ENCODE measurements at regions not wholly inside any gene's neighbourhood (a gene's known extent, or its start where the extent isn't known, plus 50 kb on each side); places are given as distances from the start of the nearest gene placed in this dataset.

- TF ChIP-seq, protein P1, sequence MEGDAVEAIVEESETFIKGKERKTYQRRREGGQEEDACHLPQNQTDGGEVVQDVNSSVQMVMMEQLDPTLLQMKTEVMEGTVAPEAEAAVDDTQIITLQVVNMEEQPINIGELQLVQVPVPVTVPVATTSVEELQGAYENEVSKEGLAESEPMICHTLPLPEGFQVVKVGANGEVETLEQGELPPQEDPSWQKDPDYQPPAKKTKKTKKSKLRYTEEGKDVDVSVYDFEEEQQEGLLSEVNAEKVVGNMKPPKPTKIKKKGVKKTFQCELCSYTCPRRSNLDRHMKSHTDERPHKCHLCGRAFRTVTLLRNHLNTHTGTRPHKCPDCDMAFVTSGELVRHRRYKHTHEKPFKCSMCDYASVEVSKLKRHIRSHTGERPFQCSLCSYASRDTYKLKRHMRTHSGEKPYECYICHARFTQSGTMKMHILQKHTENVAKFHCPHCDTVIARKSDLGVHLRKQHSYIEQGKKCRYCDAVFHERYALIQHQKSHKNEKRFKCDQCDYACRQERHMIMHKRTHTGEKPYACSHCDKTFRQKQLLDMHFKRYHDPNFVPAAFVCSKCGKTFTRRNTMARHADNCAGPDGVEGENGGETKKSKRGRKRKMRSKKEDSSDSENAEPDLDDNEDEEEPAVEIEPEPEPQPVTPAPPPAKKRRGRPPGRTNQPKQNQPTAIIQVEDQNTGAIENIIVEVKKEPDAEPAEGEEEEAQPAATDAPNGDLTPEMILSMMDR (IDR thresholded peaks at IDR 0.05; ENCODE audit: borderline replicate concordance), result no peak
- DNase-seq, result no peak
- Histone ChIP-seq H3K36me3 (no peaks in the 10 kb centered on the region), H3K9me3 (replicated peaks) (peaks cover 16% of the 10 kb centered on the region), H3K4me1 (no peaks in the 10 kb centered on the region), H3K27me3 (ENCODE audit: low read depth) (peaks cover 19% of the 10 kb centered on the region), H3K4me3 (no peak overlapping the region), H3K27ac (replicated peaks) (no peak overlapping the region)
- intact Hi-C loops (cut with micrococcal nuclease), result no loop called here
Observed at GRCh38 chr20:24718277-24718676, 230.8 kb upstream of the CST7 start.

DNA sequence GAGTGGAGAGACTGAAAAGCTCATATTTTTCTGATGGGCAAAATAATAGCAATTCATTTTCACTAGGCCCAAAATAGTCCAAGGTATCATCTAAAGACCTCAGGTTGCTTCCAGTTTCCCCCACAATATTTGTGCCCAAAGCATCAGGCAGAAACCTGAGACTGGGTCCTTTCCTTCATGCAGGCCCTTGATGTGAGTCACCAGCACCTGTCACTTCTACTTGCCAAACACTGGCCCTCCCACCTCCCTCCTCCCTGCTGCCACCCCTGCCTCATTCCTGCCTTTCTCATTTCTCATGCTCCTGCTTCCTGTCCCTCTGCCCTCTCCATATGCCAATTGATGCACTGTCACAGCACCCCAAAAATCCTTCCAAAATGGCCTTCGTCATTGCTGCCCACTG is 230.4 kb upstream of the CST7 start:
- Histone ChIP-seq H3K4me3 (no peak overlapping the region), H3K27ac (replicated peaks) (no peak overlapping the region), H3K4me1 (no peaks in the 10 kb centered on the region), H3K36me3 (no peaks in the 10 kb centered on the region), H3K27me3 (ENCODE audit: low read depth) (peaks cover 23% of the 10 kb centered on the region), H3K9me3 (replicated peaks) (peaks cover 11% of the 10 kb centered on the region)
- no peak for DNase-seq
- TF ChIP-seq, protein P1 (IDR thresholded peaks at IDR 0.05; ENCODE audit: borderline replicate concordance), result no peak
- intact Hi-C loops (cut with micrococcal nuclease), result no loop called here

GRCh38 chr20:24720957-24721356 is 228.1 kb upstream of the CST7 start:
- H3K36me3 ChIP-seq, result no peaks in the 10 kb centered on the region
- H3K27ac ChIP-seq (replicated peaks), result no peak overlapping the region
- TF ChIP-seq, protein P1 (IDR thresholded peaks at IDR 0.05; ENCODE audit: borderline replicate concordance), result no peak
- no peak overlapping the region for H3K4me3 ChIP-seq
- H3K4me1 ChIP-seq, result no peaks in the 10 kb centered on the region
- no peaks in the 10 kb centered on the region for H3K9me3 ChIP-seq (replicated peaks)
- DNase-seq, result no peak
- peaks cover 43% of the 10 kb centered on the region for H3K27me3 ChIP-seq (ENCODE audit: low read depth)
- intact Hi-C loops (cut with micrococcal nuclease), result no loop called here

GRCh38 chr20:24721891-24722568 is 227.0 kb upstream of the CST7 start:
- TF ChIP-seq, protein P1 (IDR thresholded peaks at IDR 0.05; ENCODE audit: borderline replicate concordance), result no peak
- Histone ChIP-seq H3K36me3 (no peaks in the 10 kb centered on the region), H3K27ac (replicated peaks) (no peak overlapping the region), H3K9me3 (replicated peaks) (no peaks in the 10 kb centered on the region), H3K4me3 (no peak overlapping the region), H3K27me3 (ENCODE audit: low read depth) (peaks cover 48% of the 10 kb centered on the region), H3K4me1 (no peaks in the 10 kb centered on the region)
- intact Hi-C loops (cut with micrococcal nuclease), result no loop called here
- DNase-seq, result no peak

DNA sequence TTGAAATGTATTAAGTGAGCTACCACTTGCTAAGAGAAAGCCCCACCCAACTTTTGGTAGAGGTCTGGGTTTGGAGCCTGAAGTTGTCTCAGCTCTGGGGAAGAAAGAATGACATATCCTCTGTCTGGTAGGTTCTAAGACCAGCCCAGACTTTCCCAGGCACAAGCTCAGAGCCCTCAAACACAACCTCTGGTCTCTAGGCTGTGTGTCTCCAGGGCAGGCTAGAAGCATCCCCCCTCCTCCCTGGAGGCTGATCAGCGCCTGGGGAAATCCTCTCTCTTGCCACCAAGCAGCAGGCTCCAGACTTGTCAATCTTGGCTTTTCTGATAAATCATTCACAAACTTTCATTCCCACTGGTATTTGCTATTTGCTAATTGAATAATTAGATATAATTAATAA is 226.5 kb upstream of the CST7 start:
- DNase-seq, result no peak
- intact Hi-C loops (cut with micrococcal nuclease), result no loop called here
- Histone ChIP-seq H3K36me3 (no peaks in the 10 kb centered on the region), H3K27me3 (ENCODE audit: low read depth) (peaks cover 48% of the 10 kb centered on the region), H3K4me1 (no peaks in the 10 kb centered on the region), H3K27ac (replicated peaks) (no peak overlapping the region), H3K9me3 (replicated peaks) (no peaks in the 10 kb centered on the region), H3K4me3 (no peak overlapping the region)
- TF ChIP-seq, protein P1 (IDR thresholded peaks at IDR 0.05; ENCODE audit: borderline replicate concordance), result no peak

Data from left ventricle myocardium inferior (tissue), 1 donor.